Endothelial cell of umbilical vein (primary cell): ENCODE measurements at regions not wholly inside any gene's neighbourhood (a gene's known extent, or its start where the extent isn't known, plus 50 kb on each side); places are given as distances from the start of the nearest gene placed in this dataset.

Experiments used
- CTCF ChIP-seq, 2 donors: IDR thresholded peaks; 1 replicate in 1 of 2; 2 replicates in 1 of 2; pipeline ENCODE4 v1.5.1; 2011; ENCODE audit warnings: low read length in 2 of 2, mild to moderate bottlenecking in 2 of 2, moderate library complexity in 2 of 2, control low read depth in 1 of 2, inconsistent platforms in 1 of 2, low read depth in 1 of 2; ENCODE audit not compliant: insufficient read depth in 1 of 2; ENCODE audit errors: extremely low read depth in 1 of 2
- EZH2 ChIP-seq: IDR thresholded peaks from 2 replicates; pipeline ENCODE4 v1.6.1; 2012; ENCODE audit warnings: borderline replicate concordance, low read depth, mild to moderate bottlenecking, moderate library complexity, low read length, inconsistent platforms; ENCODE audit not compliant: severe bottlenecking
- FOS ChIP-seq: IDR thresholded peaks from 2 replicates; pipeline ENCODE4 v1.6.1; 2011; ENCODE audit warnings: mild to moderate bottlenecking, low read length, moderate library complexity, borderline replicate concordance; ENCODE audit not compliant: insufficient read depth
- GATA2 ChIP-seq: IDR thresholded peaks from 2 replicates; pipeline ENCODE4 v1.7.0; 2011; ENCODE audit warnings: low read depth, mild to moderate bottlenecking, moderate library complexity, mixed read lengths, low read length; ENCODE audit not compliant: insufficient read length, insufficient read depth
- JUN ChIP-seq: IDR thresholded peaks from 2 replicates; pipeline ENCODE4 v1.6.1; 2011; ENCODE audit warnings: borderline replicate concordance, low read depth; ENCODE audit not compliant: insufficient read length, insufficient read depth
- MAX ChIP-seq: IDR thresholded peaks from 2 replicates; pipeline ENCODE4 v1.6.1; 2011; ENCODE audit not compliant: insufficient read depth, insufficient read length
- POLR2A ChIP-seq: IDR thresholded peaks from 2 replicates; pipeline ENCODE4 v1.6.1; 2012; ENCODE audit warnings: low read depth, mild to moderate bottlenecking, control low read depth, low read length
- POLR2AphosphoS5 ChIP-seq: IDR thresholded peaks from 2 replicates; pipeline ENCODE4 v1.6.1; 2012; ENCODE audit warnings: low read depth, mild to moderate bottlenecking, control low read depth, low read length, moderate library complexity; ENCODE audit not compliant: insufficient read depth

GRCh38 chr16:85225721-85226120 is 113.4 kb upstream of the CIBAR2 start:
- TF ChIP-seq CTCF (IDR thresholded peaks at IDR 0.05; ENCODE audit: extremely low read depth in 1 of 2, insufficient read depth in 1 of 2, low read depth in 1 of 2, low read length in 2 of 2) (no peak), POLR2A (no peak), EZH2 (no peak), POLR2AphosphoS5 (no peak), MAX (no peak), FOS (no peak), GATA2 (no peak), JUN (no peak)
